HG03354 (cell line): ENCODE measurements at regions not wholly inside any gene's neighbourhood (a gene's known extent, or its start where the extent isn't known, plus 50 kb on each side); places are given as distances from the start of the nearest gene placed in this dataset.
A peak's percentile ranks its signal among the peaks of the same experiment; 100 is the strongest.

Source experiments
- ATAC-seq: cut with Tn5 transposase; IDR thresholded peaks from one replicate; pipeline ENCODE4 v1.9.1; 2021; ENCODE audit warnings: mild to moderate bottlenecking; ENCODE audit not compliant: unreplicated experiment, poor library complexity, severe bottlenecking

DNA sequence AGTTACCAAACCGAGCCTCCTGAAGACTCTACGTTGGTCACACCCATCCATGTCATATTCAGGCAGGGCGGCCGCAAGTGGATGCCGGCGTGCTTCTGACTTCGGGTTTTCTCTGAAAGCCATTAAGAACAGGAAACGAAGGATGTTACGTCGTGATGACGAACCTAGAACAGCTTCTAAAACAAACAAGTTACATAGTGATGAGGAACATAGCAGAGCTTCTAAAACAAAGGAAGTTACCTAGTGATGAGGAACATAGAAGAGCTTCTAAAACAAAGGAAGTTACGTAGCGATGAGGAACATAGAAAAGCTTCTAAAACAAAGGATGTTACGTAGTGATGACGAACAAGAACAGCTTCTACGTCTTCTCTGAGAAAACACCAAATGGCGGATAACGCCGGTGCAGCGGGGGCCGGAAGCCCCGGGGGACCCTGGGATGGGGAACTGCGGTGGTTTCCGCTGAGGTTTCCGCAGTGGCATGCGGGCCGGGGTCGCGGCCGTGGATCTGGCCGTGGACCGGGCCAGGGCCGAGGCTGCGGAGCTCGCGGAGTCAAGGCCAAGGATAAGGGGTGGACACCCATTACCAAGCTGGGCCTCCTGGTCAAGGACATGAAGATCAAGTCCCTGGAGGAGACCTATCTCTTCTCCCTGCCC is 141.1 kb downstream of the SOCS6 start:
- ATAC-seq = no peak

DNA sequence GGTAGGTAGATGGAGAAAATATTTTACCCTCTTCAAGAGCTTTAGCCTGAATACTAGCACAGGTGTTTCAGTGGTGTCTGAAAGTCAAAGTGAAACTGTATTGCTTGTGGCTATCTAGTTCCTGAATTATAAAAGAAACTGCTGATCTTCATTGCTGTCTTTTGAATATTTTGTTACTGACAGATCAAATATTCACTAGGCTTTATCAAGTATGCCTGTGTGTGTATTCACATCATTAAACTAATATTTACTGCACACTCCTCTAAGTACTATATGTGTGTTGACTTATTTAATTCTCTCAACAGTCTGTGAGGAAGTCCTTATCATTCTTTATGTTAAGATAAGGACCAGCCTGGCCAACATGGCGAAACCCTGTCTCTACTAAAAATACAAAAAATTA is 139.6 kb downstream of the SOCS6 start:
- ATAC-seq = peak; percentile 99

DNA sequence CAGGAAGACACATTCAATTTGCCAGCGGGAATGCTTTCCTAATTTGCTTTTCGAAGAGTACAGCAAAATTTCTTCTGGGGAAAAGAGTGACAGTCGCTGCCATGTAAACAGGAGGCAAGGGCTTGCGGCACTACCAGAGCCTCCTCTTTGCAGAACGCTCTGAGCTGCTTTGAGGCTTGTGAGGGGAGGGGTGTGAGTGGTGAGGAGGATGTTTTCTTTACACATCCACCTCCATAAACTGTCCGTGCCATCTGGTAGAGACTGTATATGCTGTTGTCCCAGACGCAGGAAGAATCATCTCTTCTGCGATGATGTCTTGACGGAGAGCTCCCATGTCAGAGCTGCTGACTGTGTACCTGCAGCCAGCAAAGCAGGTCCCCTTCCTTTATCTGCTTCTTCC is 138.0 kb downstream of the SOCS6 start:
- no peak for ATAC-seq

DNA sequence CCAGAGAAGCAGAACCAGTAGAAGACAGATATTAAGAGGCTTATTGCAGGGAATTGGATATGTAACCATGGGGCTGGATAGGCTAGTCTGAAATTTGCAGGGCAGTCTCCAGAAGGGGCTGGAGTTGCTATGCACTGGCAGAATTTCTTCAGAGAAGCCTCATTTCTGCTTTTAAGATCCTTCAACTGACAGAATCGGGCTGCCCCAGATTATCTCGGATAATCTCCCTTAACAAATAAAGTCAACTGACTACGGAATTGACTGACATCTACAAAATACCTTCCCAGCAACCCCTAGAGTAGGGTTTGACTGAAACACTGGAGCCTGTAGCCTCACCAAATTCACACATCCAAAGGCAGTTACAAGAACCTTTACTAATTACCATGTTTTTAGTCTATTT is 136.4 kb downstream of the SOCS6 start:
- ATAC-seq = no peak

DNA sequence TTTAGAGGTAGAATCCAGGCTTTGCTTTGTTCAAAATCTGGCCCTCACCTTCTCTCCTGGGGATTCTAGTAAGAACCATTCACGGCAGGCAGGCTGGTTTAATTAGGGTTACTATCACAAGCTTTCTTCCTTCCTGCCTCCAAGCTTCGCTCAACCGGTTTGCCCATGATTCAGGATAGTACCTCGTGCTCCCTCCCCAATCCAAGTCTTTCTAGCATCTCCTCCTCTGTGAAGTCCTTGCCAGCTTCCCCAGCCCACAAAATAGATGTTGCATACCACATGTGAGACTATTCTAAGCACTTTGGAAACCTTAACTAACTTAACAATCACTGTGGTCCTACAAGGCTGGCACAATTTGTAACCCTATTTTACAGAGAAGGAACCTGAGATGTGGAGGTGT is 135.1 kb downstream of the SOCS6 start:
- no peak for ATAC-seq

DNA sequence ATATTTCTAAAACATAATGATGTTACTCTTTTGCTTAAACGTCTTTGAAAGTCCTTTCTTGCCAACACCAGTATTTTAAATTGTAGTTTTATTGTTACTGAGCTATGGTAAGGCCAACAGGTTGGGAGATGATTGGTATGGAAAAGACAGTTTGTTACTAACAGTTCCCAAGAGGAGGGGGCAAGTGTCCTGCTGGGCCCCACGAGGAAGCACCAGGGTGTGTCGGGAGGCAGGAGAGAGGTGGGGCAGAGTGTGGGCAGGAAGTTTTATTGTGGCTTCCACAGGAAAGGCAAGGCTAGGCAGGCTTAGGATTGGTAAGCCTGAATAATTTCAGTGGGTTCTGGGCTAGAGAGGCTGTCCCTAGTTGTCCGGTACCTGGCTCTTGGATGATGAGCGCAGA is 134.3 kb downstream of the SOCS6 start:
- ATAC-seq = no peak

DNA sequence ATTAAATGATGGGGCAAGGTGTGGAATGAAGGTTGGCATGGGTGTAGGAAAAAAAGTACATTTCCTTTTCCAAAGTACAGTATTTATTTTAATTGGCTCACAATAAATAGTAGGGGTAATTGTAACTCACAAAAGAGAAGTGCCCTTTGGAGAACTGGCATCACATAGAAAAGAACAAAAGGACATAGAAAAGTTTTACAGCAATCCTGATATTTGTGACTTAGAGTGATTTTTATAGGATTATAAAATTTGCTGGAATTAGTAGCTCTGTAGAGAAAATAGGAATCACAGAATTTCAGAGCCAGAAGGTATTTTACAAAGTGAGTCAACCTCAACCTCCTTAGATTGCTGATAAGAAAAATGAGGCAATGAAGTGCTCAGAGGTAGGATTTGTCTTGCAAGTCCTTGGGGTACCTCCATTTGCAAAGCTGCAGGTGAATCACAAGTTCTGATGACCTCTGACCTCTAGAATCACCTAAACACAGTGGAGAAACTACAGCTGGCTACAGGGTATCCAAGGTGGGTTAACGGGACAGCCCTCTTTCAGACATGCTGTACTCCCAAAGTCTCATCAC is 133.6 kb downstream of the SOCS6 start:
- no peak for ATAC-seq

DNA sequence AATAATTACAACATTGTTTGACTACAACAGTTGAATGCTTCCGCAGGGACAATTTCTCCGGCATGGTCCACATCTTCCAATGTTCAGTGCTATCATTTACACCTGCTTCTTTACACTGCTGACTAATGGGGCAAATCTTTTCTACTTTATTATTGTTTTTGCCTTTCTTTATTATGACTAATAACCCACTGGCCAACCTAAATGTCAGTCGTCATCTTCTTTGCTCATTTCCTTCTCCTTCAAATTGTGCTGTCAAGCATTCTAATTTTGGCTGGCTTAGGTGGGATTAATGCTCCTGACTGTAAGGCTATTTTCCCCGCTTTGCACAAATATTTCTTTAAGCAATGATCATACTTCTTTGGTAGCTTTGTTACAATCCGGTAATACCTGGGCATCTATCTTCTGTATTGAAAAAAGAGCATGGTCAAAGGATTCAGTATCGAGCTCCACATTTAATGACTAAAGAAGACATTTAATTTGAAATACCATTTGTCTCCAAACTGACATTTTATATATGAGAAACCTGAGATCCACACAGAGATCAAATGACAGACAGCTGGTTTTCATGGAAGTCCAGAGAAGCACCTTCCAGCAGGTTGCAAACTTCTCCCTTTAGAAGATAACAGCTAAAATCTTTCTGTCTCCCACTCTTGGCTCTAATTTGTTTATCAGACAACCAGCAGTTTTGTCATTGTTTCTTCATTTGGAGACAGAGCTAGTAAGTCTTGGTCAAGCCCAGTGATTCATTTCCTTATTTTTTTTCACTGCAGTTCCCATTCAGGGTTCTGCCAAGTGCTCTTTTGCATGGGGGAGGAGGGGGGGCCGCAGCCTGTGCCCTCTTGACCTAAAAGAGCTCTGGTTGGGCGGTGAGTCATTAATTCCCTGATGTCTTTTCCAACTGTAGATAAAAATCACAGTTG is 132.9 kb downstream of the SOCS6 start:
- no peak for ATAC-seq

DNA sequence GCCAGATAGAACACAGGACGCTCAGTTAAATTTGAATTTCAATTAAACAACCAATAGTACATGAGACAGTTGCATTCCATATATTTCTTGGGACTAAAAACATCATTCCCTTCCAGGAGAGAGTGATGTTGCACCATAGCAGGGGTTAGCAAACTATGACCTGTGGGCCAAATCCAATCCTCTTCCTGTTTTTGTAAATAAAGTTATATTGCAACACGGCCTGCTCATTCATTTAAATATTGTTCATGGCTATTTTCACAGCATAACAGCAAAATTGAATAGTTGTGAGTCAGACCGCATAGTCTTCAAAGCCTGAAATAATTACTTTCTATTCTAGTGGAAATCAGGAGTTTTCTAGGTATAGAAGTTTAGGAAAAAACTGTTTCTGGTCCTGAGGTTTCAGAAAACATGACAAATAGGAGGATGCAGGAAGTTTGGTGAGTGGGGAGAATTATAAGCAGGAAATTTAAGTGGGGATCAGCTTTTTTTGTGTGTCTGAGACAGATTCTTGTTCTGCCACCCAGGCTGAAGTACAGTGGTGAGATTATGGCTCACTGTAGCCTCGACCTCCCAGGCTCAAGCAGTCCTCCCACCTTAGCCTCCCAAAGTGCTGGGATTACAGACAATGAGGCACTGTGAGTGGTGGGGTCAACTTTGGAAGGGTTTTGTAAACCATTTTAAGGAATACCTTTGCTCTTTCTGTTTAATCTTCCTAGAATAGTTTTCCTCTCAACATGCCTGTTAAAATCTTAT is 131.5 kb downstream of the SOCS6 start:
- no peak for ATAC-seq

DNA sequence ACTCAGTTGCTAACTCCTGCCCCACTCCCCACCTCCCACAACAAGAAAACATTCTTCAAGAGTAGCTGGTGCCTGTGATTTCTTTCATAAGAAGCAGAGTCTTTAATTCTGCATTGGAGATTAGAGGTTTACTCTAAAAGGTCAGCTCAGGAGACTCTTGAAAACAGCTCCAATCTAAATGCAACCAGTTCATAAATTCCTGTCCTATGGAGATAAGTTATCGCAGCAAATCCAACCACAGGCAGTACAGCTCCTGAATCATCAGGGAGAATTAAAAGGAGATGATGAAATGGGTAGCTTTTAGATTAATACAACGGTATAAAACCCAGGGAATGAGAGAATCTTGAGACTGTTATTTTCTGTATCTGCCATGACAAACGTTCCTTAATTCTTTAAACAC is 130.7 kb downstream of the SOCS6 start:
- no peak for ATAC-seq

DNA sequence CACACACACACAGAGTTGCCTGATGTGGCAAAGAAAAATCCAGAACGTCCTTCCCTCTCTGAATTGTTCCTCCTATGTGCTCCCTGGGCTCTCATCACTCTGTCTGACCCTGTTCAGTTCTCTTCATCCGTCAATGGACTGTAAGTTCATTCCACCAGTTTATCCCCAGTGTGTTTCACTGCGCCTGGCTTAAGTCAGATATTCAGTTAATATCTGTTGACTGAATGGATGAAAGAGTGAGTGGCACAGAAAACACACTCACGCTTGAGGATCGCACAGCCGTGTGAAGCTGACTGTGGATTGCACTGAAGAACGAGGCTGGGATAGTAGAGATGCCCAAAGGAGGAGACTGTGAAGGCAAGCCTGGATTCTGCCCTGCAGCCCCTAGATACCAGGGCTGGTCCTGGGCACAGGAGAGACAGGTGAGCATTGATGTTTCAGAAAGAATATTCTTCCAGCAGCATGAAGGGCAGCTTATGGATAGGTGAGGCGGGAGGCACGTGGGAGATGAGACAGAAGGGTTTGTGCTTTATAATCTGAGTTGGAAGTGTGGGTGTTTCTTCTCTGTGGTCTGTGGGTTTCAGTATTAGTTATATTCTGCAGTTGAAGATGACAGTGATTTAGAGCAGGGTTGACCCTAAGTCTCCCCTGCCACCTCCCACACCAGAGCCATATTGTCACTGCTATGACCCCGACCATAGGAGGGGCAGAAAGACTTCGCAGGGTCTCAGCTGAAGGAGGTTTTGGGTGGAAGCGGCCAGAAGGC is 129.9 kb downstream of the SOCS6 start:
- peak; percentile 98 for ATAC-seq

DNA sequence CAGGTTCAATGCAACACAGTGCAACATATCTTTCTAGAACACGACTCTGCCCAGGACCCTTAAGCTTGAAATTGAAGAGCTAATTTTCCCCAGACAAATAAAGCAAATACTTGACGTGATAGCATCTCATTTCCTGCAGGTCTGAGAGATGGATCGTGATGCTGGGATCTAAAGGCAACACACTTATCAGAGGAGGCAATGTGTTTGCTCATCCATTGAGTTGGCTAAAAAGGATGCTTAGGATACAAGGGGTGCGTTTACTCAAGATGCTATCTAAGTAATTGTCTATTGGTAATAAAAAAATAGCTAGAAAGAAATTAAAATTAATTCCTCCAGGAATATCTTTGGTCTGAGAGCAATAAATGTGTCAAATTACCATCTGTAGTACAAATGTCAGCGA is 129.0 kb downstream of the SOCS6 start:
- no peak for ATAC-seq

DNA sequence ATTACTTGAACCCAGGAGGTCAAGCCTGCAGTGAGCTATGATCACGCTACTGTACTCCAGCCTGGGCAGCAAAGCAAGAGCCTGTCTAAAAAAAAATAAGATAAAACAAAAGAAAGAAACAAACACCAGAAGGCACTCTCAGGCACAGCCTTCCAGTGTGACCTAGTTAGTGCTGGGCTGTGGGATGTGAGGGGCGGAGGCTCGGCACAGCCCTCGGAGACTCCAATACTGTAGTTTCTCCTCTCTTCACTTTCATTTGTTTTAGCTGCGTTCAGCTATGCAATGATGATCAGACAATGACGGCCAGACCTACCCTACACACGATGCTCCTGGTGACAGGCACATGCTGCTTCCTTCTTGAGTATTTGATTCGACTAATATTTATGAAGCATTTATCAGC is 127.7 kb downstream of the SOCS6 start:
- ATAC-seq = no peak

DNA sequence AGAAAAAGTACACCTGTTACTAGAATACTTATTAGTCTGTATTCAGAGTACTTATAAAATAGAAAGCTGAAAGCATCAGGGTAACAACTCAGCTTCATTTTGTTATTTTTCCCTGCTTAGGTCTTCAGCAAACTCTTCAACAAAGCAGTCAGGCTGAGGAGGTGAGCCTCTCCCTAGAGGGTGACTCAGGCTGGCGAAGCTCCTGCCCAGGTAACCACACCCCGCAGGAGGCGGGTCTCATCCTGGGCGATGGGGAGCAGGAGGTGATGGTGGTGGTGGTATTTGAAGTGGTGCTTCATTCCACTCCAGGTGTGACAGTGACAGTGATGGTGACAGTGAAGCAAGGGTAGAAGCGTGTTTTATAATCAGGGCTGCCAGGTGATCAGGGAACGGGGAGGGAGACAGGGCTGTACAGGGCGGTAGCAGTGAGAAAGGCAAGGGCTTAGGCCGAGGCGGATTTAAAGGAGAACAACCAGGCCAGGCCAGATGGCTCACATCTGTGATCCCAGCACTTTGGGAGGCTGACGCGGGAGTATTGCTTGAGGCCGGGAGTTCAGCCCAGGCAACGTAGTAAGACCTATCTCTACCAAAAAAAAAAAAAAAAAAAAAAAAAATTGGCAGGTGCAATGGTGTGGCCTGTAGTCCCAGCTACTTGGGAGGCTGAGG is 127.1 kb downstream of the SOCS6 start:
- no peak for ATAC-seq

DNA sequence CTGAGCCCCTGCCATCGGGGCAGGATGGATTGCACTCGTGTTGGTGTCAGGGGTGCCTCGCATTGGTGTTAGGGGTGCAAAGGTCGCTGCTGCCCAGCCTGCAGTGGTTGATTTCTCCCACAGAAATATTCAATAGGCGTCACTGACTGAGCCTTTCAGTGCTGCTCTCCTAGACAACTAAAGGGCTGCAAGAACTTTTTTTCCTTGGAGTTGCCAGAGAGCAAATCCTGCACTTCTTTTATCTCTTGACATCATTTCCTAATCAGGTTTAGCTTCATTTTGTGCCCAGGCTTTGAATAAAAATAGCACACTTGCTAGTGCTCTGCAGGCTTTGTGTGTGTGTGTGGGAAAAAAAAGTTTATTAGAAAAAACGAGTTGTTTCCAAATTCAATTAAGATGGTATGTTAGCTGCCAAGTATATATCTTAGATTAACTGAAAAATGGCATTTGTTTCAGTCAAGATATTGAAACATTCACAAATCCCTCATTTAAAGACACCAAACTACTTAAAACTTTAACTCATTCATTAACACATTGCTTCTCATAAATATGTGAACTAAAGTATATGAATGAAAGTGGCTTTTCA is 125.6 kb downstream of the SOCS6 start:
- no peak for ATAC-seq

DNA sequence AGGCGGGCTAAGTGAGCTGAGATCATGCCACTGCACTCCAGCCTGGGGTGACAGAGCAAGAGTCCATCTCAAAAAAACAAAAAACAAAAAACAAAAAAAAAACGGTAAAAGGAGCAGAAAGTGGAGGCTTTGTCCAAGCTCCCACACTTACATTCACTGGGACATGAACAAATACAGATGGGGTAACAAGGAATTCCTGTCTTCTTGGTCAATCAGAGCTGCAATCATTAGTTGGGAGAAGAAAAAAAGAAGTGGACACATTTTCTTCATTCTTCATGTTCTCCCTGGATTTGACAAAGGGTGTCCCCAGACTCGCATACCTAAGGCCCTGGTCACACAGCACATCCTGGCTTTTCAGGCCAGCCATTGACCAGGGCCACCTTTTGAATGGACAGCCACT is 124.6 kb downstream of the SOCS6 start:
- no peak for ATAC-seq

DNA sequence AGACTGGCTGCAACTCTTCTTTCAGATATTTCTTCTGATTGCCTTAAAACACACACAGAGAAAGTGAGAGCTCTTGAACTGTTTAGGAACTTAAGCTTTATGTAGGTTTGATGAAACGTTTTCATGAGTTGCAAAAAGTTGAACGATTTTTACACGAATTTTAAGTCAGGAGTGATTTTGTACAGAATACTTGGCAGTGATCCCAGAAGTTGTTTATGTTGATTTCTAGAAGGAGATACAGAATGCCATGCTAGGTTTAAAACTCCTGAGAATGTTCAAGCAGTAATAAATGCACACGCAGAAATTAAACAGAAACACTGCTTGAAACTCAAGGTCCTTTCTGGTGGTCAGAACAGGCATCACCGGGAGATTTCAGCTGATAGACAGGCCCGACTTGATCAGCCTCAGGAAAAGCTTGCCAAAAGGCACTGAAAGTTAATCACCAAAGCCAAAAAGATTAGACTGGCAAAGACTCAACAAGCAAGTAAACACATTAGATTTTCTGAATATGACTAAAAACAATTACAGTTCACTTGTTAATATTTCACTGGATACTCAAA is 123.1 kb downstream of the SOCS6 start:
- no peak for ATAC-seq

DNA sequence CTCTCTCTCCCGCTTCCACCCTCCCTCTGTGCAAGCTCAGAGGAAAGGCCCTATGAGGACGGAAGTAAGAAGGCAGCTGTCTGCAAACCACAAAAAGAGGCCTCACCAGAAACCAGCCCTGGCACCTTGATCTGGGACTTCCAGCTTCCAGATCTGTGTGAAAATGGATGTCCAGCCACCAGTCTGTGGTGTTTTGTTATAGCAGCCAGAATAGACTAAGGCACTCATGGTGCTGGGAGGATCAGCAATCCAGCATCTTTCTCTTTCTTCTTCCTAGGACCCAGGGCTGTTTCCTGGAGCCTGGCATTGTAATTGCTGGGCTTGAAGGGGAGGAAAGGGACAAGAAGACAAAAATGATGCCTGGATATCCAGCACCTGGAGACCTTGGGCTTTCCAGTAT is 122.5 kb downstream of the SOCS6 start:
- ATAC-seq = no peak
